ENCODE measurements at regions not wholly inside any gene's neighbourhood (a gene's known extent, or its start where the extent isn't known, plus 50 kb on each side); places are given as distances from the start of the nearest gene placed in this dataset.

GRCh38 chr6:48904809-48905208 is 558.2 kb downstream of the MMUT start:
- no peaks in the 10 kb centered on the region for H3K36me3 ChIP-seq (ENCODE audit: control insufficient read depth, insufficient read depth, low read length)
- no peaks in the 10 kb centered on the region for H3K27me3 ChIP-seq (replicated peaks; ENCODE audit: control insufficient read depth, insufficient read depth, low read length)
- no peak for DNase-seq (ENCODE audit: extremely low read depth, insufficient read length)
- TF ChIP-seq CTCF (IDR thresholded peaks at IDR 0.05; ENCODE audit: insufficient read depth, low read length, poor library complexity, severe bottlenecking), result no peak
- H3K4me3 ChIP-seq (replicated peaks; ENCODE audit: low read depth, low read length), result no peak overlapping the region

DNA sequence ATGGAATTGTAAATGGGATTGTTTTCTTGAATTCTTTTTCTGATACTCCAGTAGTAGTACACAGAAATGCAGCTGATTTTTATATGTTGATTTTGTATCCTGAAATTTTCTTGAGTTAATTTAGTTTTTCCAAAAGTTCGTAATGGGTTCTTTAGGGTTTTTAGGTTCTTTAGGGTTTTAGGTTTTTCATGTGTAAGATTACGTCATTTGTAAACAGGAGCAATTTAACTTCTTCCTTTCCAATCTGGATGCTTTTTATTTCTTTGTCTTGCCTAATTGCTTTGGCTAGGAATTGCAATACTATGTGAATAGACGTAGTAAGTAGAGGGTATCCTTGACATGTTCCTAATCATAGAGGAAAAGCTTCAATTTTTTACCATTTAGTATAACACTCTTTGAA is 568.6 kb downstream of the MMUT start:
- no peak for TF ChIP-seq CTCF (IDR thresholded peaks at IDR 0.05; ENCODE audit: insufficient read depth, low read length, poor library complexity, severe bottlenecking)
- H3K36me3 ChIP-seq (ENCODE audit: control insufficient read depth, insufficient read depth, low read length), result no peaks in the 10 kb centered on the region
- DNase-seq (ENCODE audit: extremely low read depth, insufficient read length), result no peak
- H3K27me3 ChIP-seq (replicated peaks; ENCODE audit: control insufficient read depth, insufficient read depth, low read length), result no peaks in the 10 kb centered on the region
- H3K4me3 ChIP-seq (replicated peaks; ENCODE audit: low read depth, low read length), result no peak overlapping the region

- no peak for DNase-seq (ENCODE audit: extremely low read depth, insufficient read length)
- H3K4me3 ChIP-seq (replicated peaks; ENCODE audit: low read depth, low read length), result no peak overlapping the region
- no peaks in the 10 kb centered on the region for H3K36me3 ChIP-seq (ENCODE audit: control insufficient read depth, insufficient read depth, low read length)
- H3K27me3 ChIP-seq (replicated peaks; ENCODE audit: control insufficient read depth, insufficient read depth, low read length), result no peaks in the 10 kb centered on the region
- TF ChIP-seq CTCF (IDR thresholded peaks at IDR 0.05; ENCODE audit: insufficient read depth, low read length, poor library complexity, severe bottlenecking), result no peak
Measured at GRCh38 chr6:48893048-48893447, 570.0 kb downstream of the MMUT start.

DNA sequence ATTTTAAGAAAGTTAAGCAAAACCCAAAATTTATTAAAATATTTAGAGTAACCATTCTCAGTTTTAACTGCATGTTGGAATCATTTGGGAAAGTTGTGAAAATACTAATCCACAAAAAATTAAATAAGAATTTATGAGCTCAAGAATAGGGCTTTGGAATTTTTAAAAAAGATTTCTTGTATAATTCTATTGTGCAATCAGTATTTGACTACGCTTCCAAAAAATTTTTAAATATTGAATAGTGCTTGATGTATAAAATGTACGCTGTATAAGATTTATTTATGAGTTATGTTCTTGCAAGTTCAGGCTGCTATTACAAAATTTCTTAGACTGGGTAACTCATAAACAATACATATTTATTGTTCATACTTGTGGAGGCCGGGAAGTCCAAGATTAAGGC is 571.7 kb downstream of the MMUT start:
- no peak for TF ChIP-seq CTCF (IDR thresholded peaks at IDR 0.05; ENCODE audit: insufficient read depth, low read length, poor library complexity, severe bottlenecking)
- Histone ChIP-seq H3K36me3 (ENCODE audit: control insufficient read depth, insufficient read depth, low read length) (no peaks in the 10 kb centered on the region), H3K27me3 (replicated peaks; ENCODE audit: control insufficient read depth, insufficient read depth, low read length) (no peaks in the 10 kb centered on the region), H3K4me3 (replicated peaks; ENCODE audit: low read depth, low read length) (no peak overlapping the region)
- no peak for DNase-seq (ENCODE audit: extremely low read depth, insufficient read length)

- H3K36me3 ChIP-seq (ENCODE audit: control insufficient read depth, insufficient read depth, low read length), result no peaks in the 10 kb centered on the region
- no peaks in the 10 kb centered on the region for H3K27me3 ChIP-seq (replicated peaks; ENCODE audit: control insufficient read depth, insufficient read depth, low read length)
- no peak for DNase-seq (ENCODE audit: extremely low read depth, insufficient read length)
- H3K4me3 ChIP-seq (replicated peaks; ENCODE audit: low read depth, low read length), result no peak overlapping the region
- no peak for TF ChIP-seq CTCF (IDR thresholded peaks at IDR 0.05; ENCODE audit: insufficient read depth, low read length, poor library complexity, severe bottlenecking)
Measured at GRCh38 chr6:48889429-48889828, 573.6 kb downstream of the MMUT start.

GRCh38 chr6:48883116-48883515 is 579.9 kb downstream of the MMUT start:
- Histone ChIP-seq H3K27me3 (replicated peaks; ENCODE audit: control insufficient read depth, insufficient read depth, low read length) (no peaks in the 10 kb centered on the region), H3K36me3 (ENCODE audit: control insufficient read depth, insufficient read depth, low read length) (no peaks in the 10 kb centered on the region), H3K4me3 (replicated peaks; ENCODE audit: low read depth, low read length) (no peak overlapping the region)
- TF ChIP-seq CTCF (IDR thresholded peaks at IDR 0.05; ENCODE audit: insufficient read depth, low read length, poor library complexity, severe bottlenecking), result no peak
- no peak for DNase-seq (ENCODE audit: extremely low read depth, insufficient read length)
